GM06990 (cell line): ENCODE measurements at regions not wholly inside any gene's neighbourhood (a gene's known extent, or its start where the extent isn't known, plus 50 kb on each side); places are given as distances from the start of the nearest gene placed in this dataset.

Experiments
- DNase-seq: peaks from one replicate; pipeline ENCODE4 v3.0.0-alpha.2; 2011; ENCODE audit not compliant: insufficient read length; ENCODE audit errors: extremely low read depth
- H3K27me3 ChIP-seq: replicated peaks from 2 replicates; pipeline ENCODE4 v1.6.0; 2011; ENCODE audit warnings: low read length; ENCODE audit not compliant: control insufficient read depth, insufficient read depth
- H3K36me3 ChIP-seq: 2 replicates; pipeline ENCODE4 v1.5.1; 2011; ENCODE audit warnings: low read length; ENCODE audit not compliant: control insufficient read depth, insufficient read depth
- H3K4me3 ChIP-seq: replicated peaks from 2 replicates; pipeline ENCODE4 v1.5.1; 2011; ENCODE audit warnings: low read depth, mild to moderate bottlenecking, control low read depth, low read length
- TF ChIP-seq, protein P1 (sequence below): IDR thresholded peaks from 2 replicates; pipeline ENCODE4 v1.5.1; 2011; ENCODE audit warnings: low read length, control low read depth, mild to moderate bottlenecking, inconsistent platforms; ENCODE audit not compliant: insufficient read depth, poor library complexity, severe bottlenecking

DNA sequence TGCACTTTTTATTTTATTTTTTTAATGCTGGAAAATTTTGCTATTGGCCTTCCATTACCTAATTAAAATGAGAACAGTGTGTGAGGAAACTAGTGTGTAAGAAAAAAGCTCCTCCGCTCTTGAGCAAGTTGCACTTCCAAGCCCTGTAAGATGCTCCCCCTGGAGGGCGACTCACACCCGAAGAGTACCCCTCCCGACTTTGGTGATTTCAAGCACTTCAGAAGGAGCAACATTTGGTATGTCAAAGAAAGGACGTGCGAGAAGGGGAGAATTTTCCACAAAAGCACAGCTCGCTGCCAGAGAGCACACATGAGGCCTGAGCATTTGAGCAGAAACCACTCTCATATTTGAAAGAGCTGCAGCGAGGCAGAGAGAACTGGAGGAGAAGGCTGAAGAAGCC lies 504.4 kb downstream of the FGF9 start:
- TF ChIP-seq, protein P1, sequence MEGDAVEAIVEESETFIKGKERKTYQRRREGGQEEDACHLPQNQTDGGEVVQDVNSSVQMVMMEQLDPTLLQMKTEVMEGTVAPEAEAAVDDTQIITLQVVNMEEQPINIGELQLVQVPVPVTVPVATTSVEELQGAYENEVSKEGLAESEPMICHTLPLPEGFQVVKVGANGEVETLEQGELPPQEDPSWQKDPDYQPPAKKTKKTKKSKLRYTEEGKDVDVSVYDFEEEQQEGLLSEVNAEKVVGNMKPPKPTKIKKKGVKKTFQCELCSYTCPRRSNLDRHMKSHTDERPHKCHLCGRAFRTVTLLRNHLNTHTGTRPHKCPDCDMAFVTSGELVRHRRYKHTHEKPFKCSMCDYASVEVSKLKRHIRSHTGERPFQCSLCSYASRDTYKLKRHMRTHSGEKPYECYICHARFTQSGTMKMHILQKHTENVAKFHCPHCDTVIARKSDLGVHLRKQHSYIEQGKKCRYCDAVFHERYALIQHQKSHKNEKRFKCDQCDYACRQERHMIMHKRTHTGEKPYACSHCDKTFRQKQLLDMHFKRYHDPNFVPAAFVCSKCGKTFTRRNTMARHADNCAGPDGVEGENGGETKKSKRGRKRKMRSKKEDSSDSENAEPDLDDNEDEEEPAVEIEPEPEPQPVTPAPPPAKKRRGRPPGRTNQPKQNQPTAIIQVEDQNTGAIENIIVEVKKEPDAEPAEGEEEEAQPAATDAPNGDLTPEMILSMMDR, result no peak
- no peaks in the 10 kb centered on the region for H3K36me3 ChIP-seq
- no peaks in the 10 kb centered on the region for H3K27me3 ChIP-seq
- no peak for DNase-seq
- H3K4me3 ChIP-seq, result no peak overlapping the region

DNA sequence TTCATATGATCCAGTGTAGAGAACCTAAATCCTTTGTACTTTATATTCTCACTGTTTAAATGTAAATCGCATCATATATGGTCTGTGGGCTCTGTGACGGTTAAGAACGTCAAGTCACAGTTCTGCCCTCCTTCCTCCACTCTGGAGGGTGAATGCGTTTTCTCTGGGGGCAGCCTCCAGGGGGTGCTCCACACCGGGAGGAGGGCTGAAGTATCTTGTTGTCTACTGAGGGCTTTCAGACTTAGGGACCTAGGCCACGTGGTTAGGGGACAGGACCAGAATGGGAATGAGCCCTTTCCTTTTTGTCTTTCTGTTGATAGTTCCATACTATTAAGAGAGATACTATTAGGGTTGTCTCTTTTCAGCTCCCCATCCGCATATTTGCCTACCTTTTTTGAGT lies 504.9 kb downstream of the FGF9 start:
- Histone ChIP-seq H3K36me3 (no peaks in the 10 kb centered on the region), H3K4me3 (no peak overlapping the region), H3K27me3 (no peaks in the 10 kb centered on the region)
- TF ChIP-seq, protein P1, result no peak
- no peak for DNase-seq

DNA sequence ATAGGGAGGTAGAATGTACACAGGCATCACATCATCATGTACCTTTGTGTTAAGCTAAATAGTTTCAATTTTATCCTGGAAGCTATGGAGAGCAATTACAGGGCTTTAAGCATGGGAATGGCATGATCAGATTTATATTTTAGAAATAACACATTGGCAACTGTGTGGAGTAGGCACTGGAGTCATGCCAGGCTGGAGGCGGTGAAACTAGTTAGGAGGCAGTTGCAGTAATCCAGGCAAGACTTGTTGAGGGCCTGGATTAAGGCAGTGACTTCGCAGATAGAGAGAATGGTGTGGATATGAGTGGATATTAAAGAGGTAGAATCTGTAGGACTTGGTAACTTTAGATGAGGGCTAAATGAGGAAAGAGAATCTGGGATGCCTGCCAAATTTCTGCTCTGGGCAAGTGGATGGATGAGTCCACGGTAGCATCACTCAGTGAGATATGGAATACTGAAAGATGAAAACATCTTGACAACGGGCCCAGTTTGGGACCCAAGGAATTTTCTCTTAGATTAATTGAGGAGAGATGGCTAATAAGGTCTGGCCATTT lies 506.2 kb downstream of the FGF9 start:
- DNase-seq, result no peak
- TF ChIP-seq, protein P1, result no peak
- H3K4me3 ChIP-seq, result no peak overlapping the region
- H3K27me3 ChIP-seq, result no peaks in the 10 kb centered on the region
- H3K36me3 ChIP-seq, result no peaks in the 10 kb centered on the region

DNA sequence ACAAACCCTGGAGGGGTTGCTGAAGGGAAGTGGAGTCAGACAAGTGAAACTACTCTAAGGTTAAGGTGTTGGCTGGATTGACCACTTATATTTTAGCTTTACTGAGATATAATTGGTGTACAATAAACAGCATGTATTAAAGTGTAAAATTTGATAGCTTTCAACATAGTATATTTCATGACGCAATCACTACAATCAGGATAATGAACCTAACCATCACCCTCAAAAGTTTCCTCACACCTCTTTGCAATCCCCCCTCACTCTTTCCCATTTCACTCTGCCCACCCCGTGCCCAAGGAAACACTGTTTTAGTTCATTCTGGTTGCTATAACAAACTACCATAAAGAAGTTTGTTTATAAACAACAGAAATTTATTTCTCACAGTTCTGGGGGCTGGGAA lies 508.0 kb downstream of the FGF9 start:
- no peaks in the 10 kb centered on the region for H3K27me3 ChIP-seq
- no peak overlapping the region for H3K4me3 ChIP-seq
- H3K36me3 ChIP-seq, result no peaks in the 10 kb centered on the region
- DNase-seq, result no peak
- TF ChIP-seq, protein P1, result no peak

DNA sequence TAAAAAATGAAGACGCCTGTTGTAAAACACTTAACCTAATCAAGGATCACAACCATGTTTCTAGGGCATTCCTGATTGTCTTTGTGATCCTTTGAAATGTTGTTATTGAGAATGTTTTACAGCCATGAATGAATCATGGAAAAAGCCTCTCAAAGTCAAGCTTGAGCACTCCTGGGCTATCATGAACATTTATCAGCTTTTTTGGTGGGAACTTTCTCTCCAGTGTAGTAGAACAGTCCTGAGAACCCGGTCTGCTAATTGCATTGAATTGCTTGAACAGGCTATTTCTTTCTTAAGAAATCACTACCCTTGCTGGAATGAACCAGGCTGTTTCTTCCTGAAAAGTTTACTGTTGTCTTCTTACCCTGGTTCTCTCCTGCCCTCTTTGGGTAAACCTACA lies 516.5 kb downstream of the FGF9 start:
- TF ChIP-seq, protein P1, result no peak
- no peak for DNase-seq
- no peaks in the 10 kb centered on the region for H3K27me3 ChIP-seq
- no peaks in the 10 kb centered on the region for H3K36me3 ChIP-seq
- H3K4me3 ChIP-seq, result no peak overlapping the region
